Epithelial cell of proximal tubule (primary cell): ENCODE measurements at regions not wholly inside any gene's neighbourhood (a gene's known extent, or its start where the extent isn't known, plus 50 kb on each side); places are given as distances from the start of the nearest gene placed in this dataset.
A peak's percentile ranks its signal among the peaks of the same experiment; 100 is the strongest.

Experiments used
- DNase-seq: peaks from one replicate; pipeline ENCODE4 v3.0.0-alpha.2; 2011; ENCODE audit warnings: low read depth
- H3K4me3 ChIP-seq: 2 replicates; pipeline ENCODE4 v1.5.1; 2011; ENCODE audit warnings: low read depth, mild to moderate bottlenecking, low read length
- CTCF ChIP-seq: conservative IDR thresholded peaks from 2 replicates; pipeline ENCODE4 v1.5.1; 2012; ENCODE audit warnings: low read depth, mild to moderate bottlenecking, low read length

- no peak overlapping the region for H3K4me3 ChIP-seq
- DNase-seq = no peak
- TF ChIP-seq CTCF = no peak
Measured at GRCh38 chr18:32621034-32621433, 150.4 kb upstream of the GAREM1 start.

GRCh38 chr18:32618546-32618945, 147.9 kb upstream of the GAREM1 start:
- no peak for TF ChIP-seq CTCF
- H3K4me3 ChIP-seq = no peak overlapping the region
- peak; percentile 60 for DNase-seq

- no peak for TF ChIP-seq CTCF
- DNase-seq = no peak
- no peak overlapping the region for H3K4me3 ChIP-seq
Measured at GRCh38 chr18:32613821-32614220, 143.1 kb upstream of the GAREM1 start.

DNA sequence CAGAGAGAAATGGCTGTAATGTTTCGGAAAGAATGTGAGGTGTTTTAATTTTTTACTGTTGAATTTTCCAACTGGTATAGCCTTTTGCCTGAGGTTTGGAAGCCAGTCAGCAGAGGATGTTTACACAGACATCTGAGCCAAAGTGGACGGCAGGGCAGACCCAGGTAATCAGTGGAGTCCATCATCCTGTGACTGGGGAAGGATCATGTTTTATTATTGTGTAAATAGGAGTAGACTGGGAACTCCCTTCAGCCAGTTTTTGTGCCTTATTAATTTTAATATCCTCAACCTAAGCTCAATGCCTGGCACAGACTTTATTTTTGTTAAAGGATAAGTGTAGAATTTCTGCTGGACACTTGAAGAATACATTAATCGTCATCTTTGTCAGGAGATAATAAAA, 142.0 kb upstream of the GAREM1 start:
- H3K4me3 ChIP-seq = no peak overlapping the region
- DNase-seq = no peak
- TF ChIP-seq CTCF = no peak

DNA sequence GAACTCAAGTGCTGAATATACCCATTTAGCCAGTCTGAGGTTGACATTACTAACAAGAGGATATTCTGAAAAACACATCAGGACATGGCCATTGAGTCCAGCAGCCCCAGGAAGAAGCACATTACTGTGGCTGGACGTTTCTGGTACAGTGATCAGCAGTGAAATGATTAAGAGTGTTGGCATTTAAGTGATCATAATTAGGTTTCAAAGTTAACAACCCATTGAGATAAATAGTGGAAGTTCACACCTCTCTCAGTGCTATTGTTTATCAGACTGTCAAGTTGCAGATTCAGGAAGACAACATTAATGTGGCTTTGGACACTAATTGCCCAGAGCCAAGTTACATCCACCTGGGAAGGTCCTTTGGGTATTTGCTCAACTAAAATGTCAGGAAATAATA, 139.5 kb upstream of the GAREM1 start:
- H3K4me3 ChIP-seq = no peak overlapping the region
- peak; percentile 71 for DNase-seq
- no peak for TF ChIP-seq CTCF

GRCh38 chr18:32607816-32608215, 137.1 kb upstream of the GAREM1 start:
- no peak for DNase-seq

More at GRCh38 chr18:32607816-32608215, 137.1 kb upstream of the GAREM1 start:
- no peak for TF ChIP-seq CTCF
- H3K4me3 ChIP-seq = no peak overlapping the region
